Caco-2 (cell line): ENCODE measurements at regions not wholly inside any gene's neighbourhood (a gene's known extent, or its start where the extent isn't known, plus 50 kb on each side); places are given as distances from the start of the nearest gene placed in this dataset.

Experiments used
- BruUV-seq: library from RNA; stranded (reverse); fragments of 400-500 nt; replicated peaks from 2 replicates; lab custom pipeline; 2021; lab: Mats Ljungman, UMichigan
- CTCF ChIA-PET: fragments of 300-600 bp; sonication (Branson Sonifier 250); formaldehyde crosslinking; loops from one replicate; lab custom pipeline; 2022; ENCODE audit warnings: antibody characterized with exemption; lab: Charles Lee
- POLR2A ChIA-PET: fragments of 300-600 bp; sonication (Branson Sonifier 250); formaldehyde crosslinking; loops from one replicate; lab custom pipeline; 2022; ENCODE audit warnings: antibody characterized with exemption; lab: Charles Lee
- DNase-seq, 2 experiments: peaks; one replicate each; pipeline versions ENCODE4 v3.0.0 to v3.0.0-alpha.2; 2020 to 2022
- H3K27me3 ChIP-seq: replicated peaks from 2 replicates; pipeline ENCODE4 v1.6.0; 2011; ENCODE audit warnings: low read length; ENCODE audit not compliant: control insufficient read depth, insufficient read depth
- H3K36me3 ChIP-seq: 2 replicates; pipeline ENCODE4 v1.5.1; 2011; ENCODE audit warnings: low read length; ENCODE audit not compliant: control insufficient read depth, insufficient read depth
- H3K4me1 ChIP-seq: fragments of 250-450 bp; sonication (Bioruptor Pico); 2 replicates; pipeline ENCODE4 v1.5.1; 2020; ENCODE audit warnings: mild to moderate bottlenecking
- H3K4me3 ChIP-seq: 2 replicates; pipeline ENCODE4 v1.5.1; 2011; ENCODE audit warnings: low read depth, mild to moderate bottlenecking, control low read depth, low read length
- H3K9me3 ChIP-seq: fragments of 250-450 bp; sonication (Bioruptor Pico); 2 replicates; pipeline ENCODE4 v1.5.1; 2020; ENCODE audit warnings: mild to moderate bottlenecking, moderate library complexity
- H3K27ac Mint-ChIP-seq: one replicate; pipeline ENCODE4 v1.8.0; 2022; ENCODE audit warnings: mixed read lengths; ENCODE audit not compliant: unreplicated experiment
- H3K27me3 Mint-ChIP-seq: one replicate; pipeline ENCODE4 v1.8.0; 2022; ENCODE audit warnings: mixed read lengths; ENCODE audit not compliant: insufficient read depth, unreplicated experiment
- H3K36me3 Mint-ChIP-seq: one replicate; pipeline ENCODE4 v1.8.0; 2022; ENCODE audit warnings: mild to moderate bottlenecking, mixed read lengths; ENCODE audit not compliant: insufficient read depth, unreplicated experiment
- H3K4me1 Mint-ChIP-seq: one replicate; pipeline ENCODE4 v1.8.0; 2022; ENCODE audit warnings: low read depth, mixed read lengths; ENCODE audit not compliant: unreplicated experiment
- H3K4me3 Mint-ChIP-seq: one replicate; pipeline ENCODE4 v1.8.0; 2022; ENCODE audit warnings: mild to moderate bottlenecking, moderate library complexity, mixed read lengths; ENCODE audit not compliant: unreplicated experiment
- H3K9me3 Mint-ChIP-seq: one replicate; pipeline ENCODE4 v1.8.0; 2022; ENCODE audit warnings: mixed read lengths; ENCODE audit not compliant: unreplicated experiment
- CTCF ChIP-seq, 2 experiments: fragments of 200-600 bp in 1 of 2; IDR thresholded peaks; 1 replicate in 1 of 2; 2 replicates in 1 of 2; pipeline versions ENCODE4 v1.5.1 to v1.8.0; 2011 to 2022; ENCODE audit warnings: antibody characterized with exemption in 1 of 2, control low read depth in 1 of 2, inconsistent platforms in 1 of 2, low read depth in 1 of 2, low read length in 1 of 2, mild to moderate bottlenecking in 1 of 2, moderate library complexity in 1 of 2; ENCODE audit not compliant: insufficient read depth in 1 of 2, severe bottlenecking in 1 of 2, unreplicated experiment in 1 of 2
- intact Hi-C: fragments of 100-400 bp; cut with micrococcal nuclease; formaldehyde crosslinking; loops from one replicate; pipeline ENCODE4 v1.10.0; 2022; ENCODE audit not compliant: unreplicated experiment

GRCh38 chr18:43692099-43692690 lies 414.9 kb upstream of the SYT4 start:
- H3K27ac Mint-ChIP-seq, result no peak overlapping the region
- POLR2A ChIA-PET, result no interaction called here
- BruUV-seq, result no TSS peak
- no peak overlapping the region for H3K4me3 Mint-ChIP-seq
- H3K27me3 Mint-ChIP-seq, result no peaks in the 10 kb centered on the region
- Histone ChIP-seq H3K36me3 (no peaks in the 10 kb centered on the region), H3K27me3 (no peaks in the 10 kb centered on the region), H3K9me3 (no peaks in the 10 kb centered on the region), H3K4me1 (no peaks in the 10 kb centered on the region), H3K4me3 (no peak overlapping the region)
- H3K9me3 Mint-ChIP-seq, result no peaks in the 10 kb centered on the region
- CTCF ChIA-PET, result no interaction called here
- no peaks in the 10 kb centered on the region for H3K36me3 Mint-ChIP-seq
- intact Hi-C loops, result no loop called here
- H3K4me1 Mint-ChIP-seq, result no peaks in the 10 kb centered on the region
- TF ChIP-seq CTCF (IDR thresholded peaks at IDR 0.05; ENCODE audit: insufficient read depth in 1 of 2, low read depth in 1 of 2, low read length in 1 of 2, severe bottlenecking in 1 of 2, unreplicated experiment in 1 of 2), result no peak
- DNase-seq, result no peak

GRCh38 chr18:43702399-43702798 lies 425.1 kb upstream of the SYT4 start:
- Mint-ChIP-seq H3K27me3 (no peaks in the 10 kb centered on the region), H3K4me3 (no peak overlapping the region), H3K4me1 (no peaks in the 10 kb centered on the region), H3K9me3 (no peaks in the 10 kb centered on the region), H3K27ac (no peak overlapping the region), H3K36me3 (no peaks in the 10 kb centered on the region)
- DNase-seq, result no peak
- intact Hi-C loops, result no loop called here
- H3K36me3 ChIP-seq, result no peaks in the 10 kb centered on the region
- no peak overlapping the region for H3K4me3 ChIP-seq
- no peaks in the 10 kb centered on the region for H3K4me1 ChIP-seq
- no peak for TF ChIP-seq CTCF (IDR thresholded peaks at IDR 0.05; ENCODE audit: insufficient read depth in 1 of 2, low read depth in 1 of 2, low read length in 1 of 2, severe bottlenecking in 1 of 2, unreplicated experiment in 1 of 2)
- POLR2A ChIA-PET, result no interaction called here
- CTCF ChIA-PET, result no interaction called here
- no peaks in the 10 kb centered on the region for H3K27me3 ChIP-seq
- no peaks in the 10 kb centered on the region for H3K9me3 ChIP-seq
- no TSS peak for BruUV-seq

GRCh38 chr18:43703050-43703449 lies 425.8 kb upstream of the SYT4 start:
- H3K4me1 ChIP-seq, result no peaks in the 10 kb centered on the region
- H3K4me1 Mint-ChIP-seq, result no peaks in the 10 kb centered on the region
- no peak overlapping the region for H3K4me3 Mint-ChIP-seq
- ChIA-PET POLR2A (no interaction called here), CTCF (no interaction called here)
- no peak for TF ChIP-seq CTCF (IDR thresholded peaks at IDR 0.05; ENCODE audit: insufficient read depth in 1 of 2, low read depth in 1 of 2, low read length in 1 of 2, severe bottlenecking in 1 of 2, unreplicated experiment in 1 of 2)
- no peaks in the 10 kb centered on the region for H3K36me3 ChIP-seq
- H3K36me3 Mint-ChIP-seq, result no peaks in the 10 kb centered on the region
- H3K4me3 ChIP-seq, result no peak overlapping the region
- H3K27me3 Mint-ChIP-seq, result no peaks in the 10 kb centered on the region
- H3K27ac Mint-ChIP-seq, result no peak overlapping the region
- no peak for DNase-seq
- H3K9me3 ChIP-seq, result no peaks in the 10 kb centered on the region
- H3K9me3 Mint-ChIP-seq, result no peaks in the 10 kb centered on the region
- no peaks in the 10 kb centered on the region for H3K27me3 ChIP-seq
- no TSS peak for BruUV-seq
- intact Hi-C loops, result no loop called here
